NCI-H82 (cell line): ENCODE measurements at regions not wholly inside any gene's neighbourhood (a gene's known extent, or its start where the extent isn't known, plus 50 kb on each side); places are given as distances from the start of the nearest gene placed in this dataset.
"Not testable (repeated sequence)": the region's sequence is repeated elsewhere in the genome, so short reads cannot be mapped to it uniquely, and the experiment has no call there.

ENCODE experiments used
- DNase-seq: peaks from one replicate; lab custom pipeline; 2025; lab: John Stamatoyannopoulos, UW

- no peak for DNase-seq
These were observed 109.2 kb downstream of the BASP1 start for GRCh38 chr5:17326600-17327037.

GRCh38 chr5:17327048-17327625, 109.7 kb downstream of the BASP1 start:
- no peak for DNase-seq

GRCh38 chr5:17329571-17329970, 112.1 kb downstream of the BASP1 start:
- DNase-seq: no peak

DNA sequence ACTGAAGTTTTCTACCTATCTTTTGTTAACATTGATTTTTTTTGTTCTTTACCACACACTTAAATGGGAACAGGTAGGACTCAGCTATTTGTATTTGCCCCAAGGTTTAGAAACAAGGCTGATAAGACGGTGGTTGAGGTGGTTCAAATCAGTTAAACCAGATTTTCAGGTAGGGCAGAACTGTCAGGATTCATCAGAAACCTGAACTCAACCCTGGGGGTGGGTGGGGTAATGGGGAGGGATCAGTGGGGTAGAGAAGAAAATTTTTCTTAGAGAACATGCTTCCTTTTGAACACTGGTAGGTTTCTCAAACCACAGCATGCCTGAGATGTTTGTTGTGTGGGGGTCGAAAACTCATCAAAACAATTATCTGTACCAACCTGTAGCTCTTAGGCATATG, 113.0 kb downstream of the BASP1 start:
- no peak for DNase-seq

- DNase-seq: no peak
These were observed 114.2 kb downstream of the BASP1 start for GRCh38 chr5:17331651-17332050.

- DNase-seq: no peak
These were observed 116.3 kb downstream of the BASP1 start for GRCh38 chr5:17333755-17334154.

- no peak for DNase-seq
These were observed 118.6 kb downstream of the BASP1 start for GRCh38 chr5:17336054-17336453.

- DNase-seq: not testable (repeated sequence)
These were observed 119.3 kb downstream of the BASP1 start for GRCh38 chr5:17336723-17337122.

DNA sequence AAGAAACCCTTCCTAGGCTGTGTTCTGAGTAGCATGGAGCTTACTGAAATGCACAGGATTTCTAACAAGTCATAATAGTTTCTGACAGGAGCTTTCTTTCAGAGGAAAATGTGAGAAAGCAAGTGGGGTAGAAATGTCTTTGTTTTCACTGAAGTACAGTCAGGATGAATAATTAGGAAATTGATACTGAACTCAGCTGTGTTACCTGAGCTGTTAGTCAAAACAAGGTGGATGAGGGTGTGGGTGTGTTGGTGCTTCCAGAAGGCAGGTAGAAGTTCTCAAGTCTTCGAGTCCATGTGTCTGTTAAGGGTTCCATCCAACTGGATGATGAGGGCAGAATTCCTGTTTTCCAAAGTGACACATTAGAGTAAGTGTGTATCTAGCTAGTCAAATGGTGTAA, 122.4 kb downstream of the BASP1 start:
- DNase-seq: no peak

DNA sequence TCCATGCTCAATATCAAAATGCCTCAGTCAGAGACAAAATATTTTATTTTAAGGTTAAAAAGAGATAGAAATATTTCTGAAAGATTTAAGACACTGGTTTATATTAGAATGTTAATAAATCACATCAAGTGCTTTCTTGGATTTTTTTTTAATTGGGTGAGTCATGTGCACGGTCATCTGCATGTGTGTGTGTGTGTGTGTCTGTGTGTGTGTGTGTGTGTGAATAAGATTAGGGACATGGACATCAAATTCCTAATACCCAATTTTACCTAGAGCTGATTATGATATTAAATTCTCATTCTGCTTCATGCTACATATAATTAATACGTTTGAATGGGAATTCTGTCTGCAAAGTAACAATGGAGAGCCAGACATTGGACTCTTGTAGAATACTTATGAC, 122.9 kb downstream of the BASP1 start:
- DNase-seq: no peak

DNA sequence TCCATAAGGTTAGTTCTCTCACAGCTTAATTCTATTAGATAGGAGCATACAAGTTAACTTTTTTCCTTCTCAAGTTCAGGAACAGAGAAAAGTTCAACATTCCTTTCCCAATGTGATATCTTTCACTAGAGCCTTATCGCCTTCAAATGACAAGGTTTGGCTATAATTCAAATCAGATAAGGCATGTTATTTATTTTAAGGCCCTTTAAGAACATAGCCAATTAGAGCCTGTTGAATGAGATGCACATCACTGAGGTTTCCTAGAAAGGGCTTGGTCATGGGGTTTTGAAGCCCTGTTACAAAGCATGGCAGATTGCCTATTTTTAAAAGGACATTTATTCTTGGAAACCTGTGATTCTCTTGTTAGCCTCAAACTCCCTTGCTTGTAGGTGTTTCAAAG, 123.4 kb downstream of the BASP1 start:
- no peak for DNase-seq

DNA sequence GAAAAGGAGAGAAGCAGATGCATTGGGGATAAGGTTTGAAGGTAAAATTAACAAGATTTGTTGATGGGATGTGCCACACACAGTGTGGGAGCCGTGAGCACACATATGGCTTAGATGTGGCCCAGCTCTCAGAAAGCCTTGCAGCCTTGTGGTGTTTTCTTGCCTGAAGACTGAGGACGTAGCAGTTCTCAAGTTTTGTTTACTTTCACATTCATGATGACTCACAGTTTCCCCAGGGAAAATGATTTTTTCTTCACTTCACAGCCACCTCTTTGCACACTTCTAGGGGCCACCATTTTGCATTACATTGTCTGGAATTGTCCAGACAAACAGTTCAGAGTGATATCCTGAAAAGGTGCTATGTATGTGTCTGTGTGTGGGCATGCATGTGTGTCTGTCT, 126.2 kb downstream of the BASP1 start:
- DNase-seq: no peak

- no peak for DNase-seq
These were observed 129.4 kb downstream of the BASP1 start for GRCh38 chr5:17346811-17347210.

DNA sequence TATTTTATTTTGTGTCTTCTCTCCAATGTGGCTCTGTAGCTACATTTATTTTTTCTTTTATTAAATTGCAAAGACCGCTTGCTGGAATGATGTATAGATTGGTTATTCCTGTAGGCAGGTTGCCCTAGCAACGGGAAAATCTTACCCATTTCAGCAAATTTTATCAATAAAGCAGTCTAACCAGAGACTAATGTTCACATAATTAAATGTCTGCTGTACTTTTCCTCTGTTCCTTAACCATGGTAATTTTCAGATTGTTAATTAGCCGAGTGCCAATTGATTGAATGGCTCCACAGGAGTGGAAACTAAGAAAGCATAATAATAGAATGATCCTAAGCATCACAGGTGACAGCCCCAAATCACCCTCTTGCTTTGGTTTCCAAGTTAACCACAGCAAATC, 134.8 kb downstream of the BASP1 start:
- DNase-seq: no peak

DNA sequence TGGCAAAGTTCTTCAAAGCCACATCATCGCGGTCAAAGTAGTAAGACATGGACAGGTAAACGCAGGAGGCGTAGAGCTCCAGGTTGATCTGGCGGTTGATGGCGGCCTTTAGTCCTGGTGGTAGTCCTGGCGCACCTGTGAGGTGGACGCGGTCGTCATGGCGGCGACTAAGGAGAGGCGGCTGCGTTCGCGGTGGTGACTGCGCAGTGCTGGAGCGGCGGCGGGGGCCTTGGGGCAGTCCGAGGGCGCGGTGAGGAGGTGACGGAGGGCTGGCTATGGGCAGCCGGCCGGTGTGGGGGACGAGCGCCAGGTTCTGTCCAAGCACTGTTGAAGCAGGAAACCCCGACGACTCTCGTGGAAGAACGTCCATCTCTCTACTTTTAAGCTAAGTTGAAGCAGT, 136.8 kb downstream of the BASP1 start:
- DNase-seq: no peak

DNA sequence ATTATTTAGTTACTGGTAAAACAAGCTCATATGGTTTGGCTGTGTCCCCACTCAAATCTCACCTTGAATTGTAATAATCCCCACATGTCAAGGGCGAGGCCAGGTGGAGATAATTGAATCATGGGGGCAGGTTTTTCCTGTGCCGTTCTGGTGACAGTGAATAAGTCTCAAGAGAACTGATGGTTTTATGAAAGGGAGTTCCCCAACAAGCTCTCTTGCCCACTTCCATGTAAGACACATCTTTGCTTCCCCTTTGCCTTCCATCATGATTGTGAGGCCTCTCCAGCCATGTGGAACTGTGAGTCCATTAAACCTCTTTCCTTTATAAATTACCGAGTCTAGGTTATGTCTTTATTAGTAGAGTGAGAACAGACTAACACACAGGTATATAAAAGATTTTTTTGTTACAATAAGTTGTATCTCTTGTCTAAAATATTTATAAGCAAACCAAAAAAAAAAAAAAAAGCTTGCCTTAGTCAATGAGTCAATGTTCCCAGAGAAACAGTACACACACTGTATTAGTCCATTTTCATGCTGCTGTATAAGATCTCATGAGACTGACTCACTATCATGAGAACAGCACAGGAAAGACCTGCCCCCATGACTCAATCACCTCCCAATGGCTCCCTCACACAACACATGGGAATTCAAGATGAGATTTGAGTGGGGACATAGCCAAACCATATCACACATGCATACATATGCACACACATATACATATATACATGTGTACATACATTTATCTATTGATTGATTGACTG, 138.3 kb downstream of the BASP1 start:
- DNase-seq: no peak

DNA sequence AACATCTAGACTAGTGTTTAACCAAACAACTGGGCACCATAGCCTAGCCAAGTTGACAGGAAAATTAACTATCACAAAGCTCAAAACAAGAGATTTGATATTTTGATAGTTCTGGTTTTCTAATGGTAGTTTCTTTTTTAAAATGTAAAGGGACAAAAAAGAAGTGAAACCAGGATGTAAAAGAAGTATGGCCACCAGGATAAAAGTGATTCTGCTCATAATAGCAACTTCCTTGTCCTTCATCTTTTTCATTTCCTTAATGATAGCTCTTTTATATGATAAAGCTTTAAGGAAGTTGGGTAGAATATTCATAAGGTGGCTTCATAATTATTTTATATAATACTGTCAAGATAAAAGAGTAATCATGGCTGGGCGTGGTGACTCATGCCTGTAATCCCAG, 139.1 kb downstream of the BASP1 start:
- DNase-seq: no peak

DNA sequence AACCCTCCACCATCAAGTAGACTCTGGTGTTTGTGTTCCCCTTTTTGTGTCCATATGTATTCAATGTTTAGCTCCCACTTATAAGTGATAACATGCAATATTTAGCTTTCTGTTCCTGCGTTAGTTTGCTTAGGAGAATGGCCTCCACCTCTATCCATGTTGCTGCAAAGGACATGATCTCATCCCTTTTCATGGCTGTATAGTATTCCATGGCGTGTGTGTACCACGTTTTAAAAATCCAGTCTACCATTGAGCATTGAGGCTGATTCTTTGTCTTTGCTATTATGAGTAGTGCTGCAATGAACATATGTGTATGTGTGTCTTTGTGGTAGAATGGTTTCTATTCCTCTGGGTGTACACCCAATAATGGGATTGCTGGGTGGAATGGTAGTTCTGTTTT, 140.1 kb downstream of the BASP1 start:
- DNase-seq: no peak

DNA sequence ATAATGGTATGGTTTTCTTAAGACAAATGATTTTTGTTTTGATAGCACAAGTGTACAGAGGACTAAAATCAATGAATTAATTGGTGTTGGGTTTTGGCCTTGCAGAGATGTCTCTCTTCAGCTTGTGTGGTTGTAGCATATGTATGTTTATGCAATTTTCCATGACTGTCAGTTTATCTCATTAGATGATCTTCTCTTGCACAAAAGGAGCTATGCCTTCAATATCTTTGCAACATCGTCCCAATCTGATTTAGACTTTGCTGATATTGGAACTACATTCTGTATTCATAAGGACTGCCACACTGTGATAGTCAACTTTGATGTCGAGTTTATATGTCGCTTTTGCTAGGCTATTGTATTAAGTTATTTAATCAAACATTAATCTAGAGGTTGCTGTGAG, 140.0 kb upstream of the TAF11L2 start:
- no peak for DNase-seq

DNA sequence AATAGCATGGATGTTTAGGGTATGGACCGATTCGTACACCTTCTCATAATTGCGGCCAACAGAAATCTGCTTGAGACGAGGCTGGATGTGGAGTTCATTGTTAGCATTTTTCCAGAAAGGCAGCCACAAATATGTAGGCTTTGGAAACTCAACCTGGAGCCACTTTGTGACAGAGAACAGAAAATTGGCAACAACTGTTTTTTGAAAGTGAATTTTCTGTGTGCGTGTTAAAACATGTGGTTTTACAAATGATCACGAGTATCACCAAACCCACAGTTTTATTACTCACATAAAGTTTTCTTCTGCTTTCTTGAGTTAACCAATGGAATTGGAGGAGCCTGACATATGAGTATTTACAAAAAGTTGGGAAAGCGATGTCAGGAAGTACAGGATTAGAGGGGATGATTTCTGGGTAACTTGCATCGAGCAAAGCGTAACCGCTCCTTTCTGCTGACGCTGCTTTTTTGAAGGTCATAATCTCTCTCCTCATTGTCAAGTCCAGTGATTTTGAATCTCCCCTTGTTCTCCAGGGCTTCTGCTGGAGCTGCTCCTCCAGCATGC, 138.5 kb upstream of the TAF11L2 start:
- no peak for DNase-seq

DNA sequence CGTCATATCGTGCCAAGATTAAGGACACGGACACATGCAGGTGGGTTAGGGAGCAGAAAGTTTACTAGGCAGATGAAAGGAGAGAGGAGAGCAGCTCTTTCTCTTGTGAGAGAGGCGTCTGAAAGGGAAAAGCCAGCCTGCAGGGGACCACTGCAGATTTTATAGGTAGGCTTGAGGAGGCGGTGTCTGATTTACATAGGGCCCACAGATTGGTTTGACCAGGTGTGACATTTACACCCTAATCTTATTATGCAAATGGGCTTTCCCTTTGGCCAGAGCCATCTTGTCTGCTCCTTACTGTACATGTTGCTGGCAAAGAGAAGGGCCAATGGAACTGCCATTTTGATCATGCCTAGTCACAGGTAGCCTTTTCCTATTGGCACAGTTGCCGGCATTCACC, 137.2 kb upstream of the TAF11L2 start:
- DNase-seq: peak; percentile 32

DNA sequence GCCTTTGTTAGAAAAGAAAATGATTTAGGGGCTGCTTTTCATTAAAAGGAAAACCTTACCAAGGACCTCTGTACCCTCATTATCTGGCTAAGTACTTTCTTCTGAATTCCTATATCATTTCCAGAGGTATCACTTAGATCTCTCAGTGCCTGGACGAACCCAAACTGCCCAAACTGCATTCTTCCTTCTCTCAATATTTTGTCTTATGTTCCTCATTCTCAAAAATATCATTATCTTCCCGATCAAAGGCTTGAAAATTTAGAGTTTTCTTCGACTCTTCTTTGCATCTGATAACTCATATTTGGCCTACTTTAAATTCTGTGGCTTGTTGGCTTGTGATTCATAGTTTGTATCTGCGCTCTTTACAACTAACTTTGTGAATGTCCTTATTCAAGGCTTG, 136.7 kb upstream of the TAF11L2 start:
- DNase-seq: no peak

- DNase-seq: no peak
These were observed 132.8 kb upstream of the TAF11L2 start for GRCh38 chr5:17364987-17365810.
